ENCODE measurements at regions not wholly inside any gene's neighbourhood (a gene's known extent, or its start where the extent isn't known, plus 50 kb on each side); places are given as distances from the start of the nearest gene placed in this dataset.
"Not testable (repeated sequence)": the region's sequence is repeated elsewhere in the genome, so short reads cannot be mapped to it uniquely, and the experiment has no call there.

GRCh38 chr4:72843466-72843865 is 226.1 kb downstream of the COX18 start:
- Mint-ChIP-seq H3K9me3 (peaks cover 4 to 8% of the 10 kb centered on the region in 2 donors), H3K4me3 (no peak overlapping the region), H3K36me3 (no peaks in the 10 kb centered on the region), H3K4me1 (no peaks in the 10 kb centered on the region), H3K27me3 (ENCODE audit: low read depth in 2 of 2) (no peaks in the 10 kb centered on the region), H3K27ac (no peak overlapping the region)
- DNase-seq (no peak), ATAC-seq (no peak)
- Histone ChIP-seq H3K27me3 (ENCODE audit: control insufficient read depth, insufficient read depth, low read length) (no peaks in the 10 kb centered on the region), H3K27ac (ENCODE audit: low read length) (no peak overlapping the region), H3K4me1 (ENCODE audit: control insufficient read depth, insufficient read depth, low read length) (no peaks in the 10 kb centered on the region), H3K9me3 (ENCODE audit: control insufficient read depth, insufficient read depth, low read length) (no peaks in the 10 kb centered on the region), H3K4me3 (ENCODE audit: low read length) (no peak overlapping the region), H3K36me3 (ENCODE audit: control insufficient read depth, insufficient read depth, low read length) (no peaks in the 10 kb centered on the region)
- intact Hi-C loops (cut with micrococcal nuclease) = no loop called here
- no peak for TF ChIP-seq CTCF (IDR thresholded peaks at IDR 0.05)

GRCh38 chr4:72842323-72842722 is 227.2 kb downstream of the COX18 start:
- H3K9me3 Mint-ChIP-seq = peaks cover 7 to 13% of the 10 kb centered on the region in 2 donors
- Histone ChIP-seq H3K4me1 (ENCODE audit: control insufficient read depth, insufficient read depth, low read length) (no peaks in the 10 kb centered on the region), H3K27ac (ENCODE audit: low read length) (no peak overlapping the region), H3K27me3 (ENCODE audit: control insufficient read depth, insufficient read depth, low read length) (no peaks in the 10 kb centered on the region), H3K4me3 (ENCODE audit: low read length) (no peak overlapping the region), H3K36me3 (ENCODE audit: control insufficient read depth, insufficient read depth, low read length) (no peaks in the 10 kb centered on the region), H3K9me3 (ENCODE audit: control insufficient read depth, insufficient read depth, low read length) (no peaks in the 10 kb centered on the region)
- no peaks in the 10 kb centered on the region for H3K4me1 Mint-ChIP-seq
- intact Hi-C loops (cut with micrococcal nuclease) = no loop called here
- DNase-seq (no peak), ATAC-seq (no peak)
- no peaks in the 10 kb centered on the region for H3K27me3 Mint-ChIP-seq (ENCODE audit: low read depth in 2 of 2)
- no peak overlapping the region for H3K4me3 Mint-ChIP-seq
- no peaks in the 10 kb centered on the region for H3K36me3 Mint-ChIP-seq
- no peak for TF ChIP-seq CTCF (IDR thresholded peaks at IDR 0.05)
- H3K27ac Mint-ChIP-seq = no peak overlapping the region

- H3K27ac Mint-ChIP-seq; ATAC-seq; H3K36me3 Mint-ChIP-seq; intact Hi-C loops (cut with micrococcal nuclease); H3K9me3 ChIP-seq (ENCODE audit: control insufficient read depth, insufficient read depth, low read length); H3K4me1 ChIP-seq (ENCODE audit: control insufficient read depth, insufficient read depth, low read length); H3K4me3 Mint-ChIP-seq; H3K27ac ChIP-seq (ENCODE audit: low read length); H3K4me3 ChIP-seq (ENCODE audit: low read length); H3K27me3 Mint-ChIP-seq (ENCODE audit: low read depth in 2 of 2); H3K4me1 Mint-ChIP-seq; DNase-seq; H3K36me3 ChIP-seq (ENCODE audit: control insufficient read depth, insufficient read depth, low read length); H3K27me3 ChIP-seq (ENCODE audit: control insufficient read depth, insufficient read depth, low read length): not testable (repeated sequence)
- WGBS (ENCODE audit: insufficient coverage) = 80% methylated on average over 1 of the region's 1 CpG
- peaks cover 7 to 14% of the 10 kb centered on the region in 2 donors for H3K9me3 Mint-ChIP-seq
These were observed 229.3 kb downstream of the COX18 start for GRCh38 chr4:72840166-72840565.

GRCh38 chr4:72828864-72829263 is 240.7 kb downstream of the COX18 start:
- Histone ChIP-seq H3K9me3 (ENCODE audit: control insufficient read depth, insufficient read depth, low read length) (peaks cover 3% of the 10 kb centered on the region), H3K4me1 (ENCODE audit: control insufficient read depth, insufficient read depth, low read length) (no peaks in the 10 kb centered on the region), H3K27me3 (ENCODE audit: control insufficient read depth, insufficient read depth, low read length) (no peaks in the 10 kb centered on the region), H3K36me3 (ENCODE audit: control insufficient read depth, insufficient read depth, low read length) (no peaks in the 10 kb centered on the region), H3K4me3 (ENCODE audit: low read length) (no peak overlapping the region), H3K27ac (ENCODE audit: low read length) (no peak overlapping the region)
- Mint-ChIP-seq H3K4me1 (no peaks in the 10 kb centered on the region), H3K9me3 (peaks cover 10 to 15% of the 10 kb centered on the region in 2 donors), H3K4me3 (no peak overlapping the region), H3K27ac (no peak overlapping the region), H3K27me3 (ENCODE audit: low read depth in 2 of 2) (no peaks in the 10 kb centered on the region), H3K36me3 (no peaks in the 10 kb centered on the region)
- intact Hi-C loops (cut with micrococcal nuclease) = no loop called here
- 86% methylated on average over 1 of the region's 1 CpG for WGBS (ENCODE audit: insufficient coverage)
- DNase-seq (no peak), ATAC-seq (no peak)
- TF ChIP-seq CTCF (IDR thresholded peaks at IDR 0.05) = no peak

Measured in natural killer cell (primary cell).